PC-3 (cell line): ENCODE measurements at regions not wholly inside any gene's neighbourhood (a gene's known extent, or its start where the extent isn't known, plus 50 kb on each side); places are given as distances from the start of the nearest gene placed in this dataset.
A peak's percentile ranks its signal among the peaks of the same experiment; 100 is the strongest.

Experiments used
- ATAC-seq: fragments of 200-7000 bp; cut with Tn5 transposase; 2 replicates; pipeline ENCODE4 v1.9.1; 2020; ENCODE audit warnings: mild to moderate bottlenecking, moderate library complexity
- BruUV-seq: library from RNA; stranded (reverse); fragments of 400-500 nt; replicated peaks from 2 replicates; lab custom pipeline; 2021; lab: Mats Ljungman, UMichigan
- CTCF ChIA-PET: fragments of 300-600 bp; sonication (Branson Sonifier 250); formaldehyde crosslinking; loops from one replicate; lab custom pipeline; 2022; ENCODE audit warnings: antibody characterized with exemption; lab: Charles Lee
- POLR2A ChIA-PET: fragments of 300-600 bp; sonication (Branson Sonifier 250); formaldehyde crosslinking; loops from one replicate; lab custom pipeline; 2022; ENCODE audit warnings: antibody characterized with exemption; ENCODE audit not compliant: unreplicated experiment; lab: Charles Lee
- DNase-seq: peaks from one replicate; pipeline ENCODE4 v3.0.0-alpha.2; 2015
- H2AFZ ChIP-seq: fragments of 300-600 bp; sonication (generic); 2 replicates; pipeline ENCODE4 v1.6.0; 2016; ENCODE audit warnings: antibody characterized with exemption, low read length
- H3F3A ChIP-seq: fragments of 300-600 bp; sonication (generic); one replicate; pipeline ENCODE4 v1.6.0; 2017; ENCODE audit warnings: antibody characterized with exemption, low read length, control low read depth, mild to moderate bottlenecking; ENCODE audit not compliant: unreplicated experiment
- H3K27ac ChIP-seq: fragments of 300-600 bp; sonication (generic); 2 replicates; pipeline ENCODE4 v1.5.1; 2016; ENCODE audit warnings: mild to moderate bottlenecking, low read length
- H3K27me3 ChIP-seq: fragments of 300-600 bp; sonication (generic); 2 replicates; pipeline ENCODE4 v1.6.1; 2016; ENCODE audit warnings: low read length, mixed read lengths
- H3K36me3 ChIP-seq: fragments of 300-600 bp; sonication (generic); 2 replicates; pipeline ENCODE4 v1.6.1; 2016; ENCODE audit warnings: low read depth, mixed run types, low read length, mixed read lengths
- H3K4me1 ChIP-seq: fragments of 300-600 bp; sonication (generic); 2 replicates; pipeline ENCODE4 v1.5.1; 2016; ENCODE audit warnings: low read length; ENCODE audit not compliant: insufficient read depth
- H3K4me2 ChIP-seq: fragments of 300-600 bp; sonication (generic); 2 replicates; pipeline ENCODE4 v1.6.0; 2016; ENCODE audit warnings: low read length
- H3K4me3 ChIP-seq: fragments of 300-600 bp; sonication (generic); 2 replicates; pipeline ENCODE4 v1.5.1; 2016; ENCODE audit warnings: mild to moderate bottlenecking, low read length, mixed read lengths
- H3K79me2 ChIP-seq: fragments of 300-600 bp; sonication (generic); 2 replicates; pipeline ENCODE4 v1.6.1; 2017; ENCODE audit warnings: low read length, mixed read lengths
- H3K9ac ChIP-seq: fragments of 300-600 bp; sonication (generic); 2 replicates; pipeline ENCODE4 v1.6.0; 2016; ENCODE audit warnings: mild to moderate bottlenecking, low read length
- H3K9me2 ChIP-seq: fragments of 300-600 bp; sonication (generic); replicated peaks from 2 replicates; pipeline ENCODE4 v1.6.1; 2016; ENCODE audit warnings: mixed run types, low read length, mixed read lengths
- H3K9me3 ChIP-seq: fragments of 300-600 bp; sonication (generic); 2 replicates; pipeline ENCODE4 v1.6.1; 2016; ENCODE audit warnings: low read length, mixed read lengths
- H4K20me1 ChIP-seq: fragments of 300-600 bp; sonication (generic); 2 replicates; pipeline ENCODE4 v1.6.1; 2016; ENCODE audit warnings: low read length, mixed read lengths
- CTCF ChIP-seq: fragments of 300-600 bp; sonication (generic); conservative IDR thresholded peaks from 2 replicates; pipeline ENCODE4 v1.5.1; 2017; ENCODE audit warnings: antibody characterized with exemption, low read depth, mild to moderate bottlenecking, low read length
- EZH2 ChIP-seq: fragments of 300-600 bp; sonication (generic); IDR thresholded peaks from one replicate; pipeline ENCODE4 v1.6.1; 2017; ENCODE audit warnings: antibody characterized with exemption, mild to moderate bottlenecking, low read length; ENCODE audit not compliant: unreplicated experiment
- EZH2phosphoT487 ChIP-seq: fragments of 300-600 bp; sonication (generic); IDR thresholded peaks from 2 replicates; pipeline ENCODE4 v1.6.1; 2018; ENCODE audit warnings: mild to moderate bottlenecking, antibody characterized with exemption, low read length, borderline replicate concordance
- intact Hi-C: fragments of 100-400 bp; cut with micrococcal nuclease; formaldehyde crosslinking; loops from 2 replicates; pipeline ENCODE4 v1.9.0; 2023

DNA sequence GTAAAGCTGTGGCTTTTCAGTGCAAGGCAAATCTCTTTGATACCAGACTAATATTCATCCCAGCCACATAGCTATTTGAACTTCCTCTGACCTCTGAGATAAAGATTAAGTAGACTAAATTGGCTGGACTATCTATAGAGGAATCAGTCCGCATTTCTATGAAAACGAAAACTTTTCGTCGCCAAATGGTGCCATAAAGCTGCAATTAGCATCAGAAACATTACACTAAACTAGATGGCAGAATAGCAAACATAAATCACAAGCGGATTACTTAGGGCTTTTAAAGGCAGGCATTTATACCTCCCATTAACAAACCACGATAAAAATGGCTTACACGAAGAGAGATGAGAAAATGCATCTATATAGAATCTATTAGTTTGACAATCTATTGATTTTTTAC lies 1009.7 kb upstream of the CDH6 start:
- DNase-seq (no peak), ATAC-seq (no peak)
- no peaks in the 10 kb centered on the region for H4K20me1 ChIP-seq
- intact Hi-C loops: no loop called here
- ChIA-PET POLR2A (no interaction called here), CTCF (interaction anchor here (0.9 kb wide), 1 partner anchor 70 kb away, joined by 3 read pairs; no protein-coding TSS in a partner anchor)
- H3K27me3 ChIP-seq: no peaks in the 10 kb centered on the region
- H3K27ac ChIP-seq: no peak overlapping the region
- H2AFZ ChIP-seq: no peak overlapping the region
- no peaks in the 10 kb centered on the region for H3K9me2 ChIP-seq
- TF ChIP-seq CTCF (no peak), EZH2 (no peak), EZH2phosphoT487 (no peak)
- H3K79me2 ChIP-seq: no peaks in the 10 kb centered on the region
- H3K4me1 ChIP-seq: no peaks in the 10 kb centered on the region
- H3K4me3 ChIP-seq: no peak overlapping the region
- H3K4me2 ChIP-seq: no peak overlapping the region
- BruUV-seq: no TSS peak
- no peaks in the 10 kb centered on the region for H3F3A ChIP-seq
- no peaks in the 10 kb centered on the region for H3K9me3 ChIP-seq
- no peak overlapping the region for H3K9ac ChIP-seq
- H3K36me3 ChIP-seq: no peaks in the 10 kb centered on the region

GRCh38 chr5:30156156-30156555 lies 1037.3 kb upstream of the CDH6 start:
- ChIA-PET CTCF (interaction anchor here (1.2 kb wide), 1 partner anchor 200 kb away, joined by 5 read pairs; no protein-coding TSS in a partner anchor), POLR2A (interaction anchor here (0.6 kb wide), 1 partner anchor 48 kb away, joined by 4 read pairs; no protein-coding TSS in a partner anchor)
- Histone ChIP-seq H3F3A (no peaks in the 10 kb centered on the region), H3K4me1 (peaks cover 13% of the 10 kb centered on the region), H3K4me2 (peak overlapping the region; percentile 21; the same call in 1 of the 2 replicates), H3K27ac (no peak overlapping the region), H4K20me1 (no peaks in the 10 kb centered on the region), H3K9me3 (no peaks in the 10 kb centered on the region), H3K9me2 (no peaks in the 10 kb centered on the region), H3K4me3 (no peak overlapping the region), H3K9ac (no peak overlapping the region), H3K36me3 (no peaks in the 10 kb centered on the region), H3K79me2 (no peaks in the 10 kb centered on the region), H2AFZ (no peak overlapping the region), H3K27me3 (no peaks in the 10 kb centered on the region)
- TF ChIP-seq EZH2: no peak
- TF ChIP-seq EZH2phosphoT487: no peak
- TF ChIP-seq CTCF: no peak
- peak; percentile 99 for ATAC-seq
- no TSS peak for BruUV-seq
- peak; percentile 94 for DNase-seq
- intact Hi-C loops: no loop called here

DNA sequence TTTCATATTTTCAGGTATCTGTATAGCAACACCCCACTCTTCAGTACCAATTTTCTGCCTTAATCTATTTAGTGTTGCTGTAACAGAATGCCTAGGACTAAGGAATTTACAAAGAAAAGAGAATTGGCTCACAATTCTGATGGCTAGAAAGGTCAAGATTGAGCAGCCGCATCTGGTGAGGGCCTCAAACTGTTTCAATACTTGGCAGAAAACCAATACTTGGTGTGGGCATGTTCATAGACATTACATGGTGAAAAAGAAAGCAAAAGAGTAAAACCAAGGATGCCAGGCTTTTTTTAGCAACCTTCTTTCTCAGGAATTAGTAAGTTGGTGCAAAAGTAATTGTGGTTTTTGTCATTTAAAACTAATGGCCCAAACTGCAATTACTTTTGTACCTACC lies 1041.1 kb upstream of the CDH6 start:
- H3K9me2 ChIP-seq: no peaks in the 10 kb centered on the region
- BruUV-seq: no TSS peak

More for the DNA sequence above, 1041.1 kb upstream of the CDH6 start:
- no peak overlapping the region for H3K9ac ChIP-seq
- no peak overlapping the region for H2AFZ ChIP-seq
- no peaks in the 10 kb centered on the region for H3K9me3 ChIP-seq
- no peak overlapping the region for H3K4me3 ChIP-seq
- no peaks in the 10 kb centered on the region for H4K20me1 ChIP-seq
- no peak overlapping the region for H3K27ac ChIP-seq
- H3K4me1 ChIP-seq: peaks cover 13% of the 10 kb centered on the region
- no peaks in the 10 kb centered on the region for H3K36me3 ChIP-seq
- H3F3A ChIP-seq: no peaks in the 10 kb centered on the region
- no peaks in the 10 kb centered on the region for H3K79me2 ChIP-seq
- CTCF ChIA-PET: no interaction called here
- intact Hi-C loops: no loop called here
- DNase-seq: no peak
- ATAC-seq: no peak
- TF ChIP-seq EZH2phosphoT487 (no peak), EZH2 (no peak), CTCF (no peak)
- no peaks in the 10 kb centered on the region for H3K27me3 ChIP-seq
- POLR2A ChIA-PET: no interaction called here
- H3K4me2 ChIP-seq: no peak overlapping the region
